H9 (cell line): ENCODE measurements at regions not wholly inside any gene's neighbourhood (a gene's known extent, or its start where the extent isn't known, plus 50 kb on each side); places are given as distances from the start of the nearest gene placed in this dataset.

Source experiments
- DNase-seq: peaks from one replicate; pipeline ENCODE4 v3.0.0-alpha.2; 2017
- H2AFZ ChIP-seq: one replicate; pipeline ENCODE4 v1.6.1; 2013; ENCODE audit warnings: mild to moderate bottlenecking, low read length, control low read depth, moderate library complexity
- H2AK5ac ChIP-seq: 2 replicates; pipeline ENCODE4 v1.6.1; 2013; ENCODE audit warnings: low read length, control low read depth, mixed read lengths; ENCODE audit not compliant: insufficient read length
- H2BK120ac ChIP-seq: one replicate; pipeline ENCODE4 v1.6.1; 2013; ENCODE audit warnings: low read depth, mild to moderate bottlenecking, low read length, control low read depth, inconsistent platforms; ENCODE audit not compliant: poor library complexity, severe bottlenecking
- H2BK12ac ChIP-seq: 2 replicates; pipeline ENCODE4 v1.6.1; 2013; ENCODE audit warnings: low read length, control low read depth, mixed read lengths, low read depth; ENCODE audit not compliant: insufficient read length
- H2BK15ac ChIP-seq: 2 replicates; pipeline ENCODE4 v1.6.1; 2013; ENCODE audit warnings: low read depth, low read length, control low read depth
- H2BK20ac ChIP-seq: one replicate; pipeline ENCODE4 v1.6.1; 2013; ENCODE audit warnings: low read depth, mild to moderate bottlenecking, low read length, control low read depth, inconsistent platforms; ENCODE audit not compliant: poor library complexity, severe bottlenecking
- H2BK5ac ChIP-seq: 2 replicates; pipeline ENCODE4 v1.6.1; 2013; ENCODE audit warnings: low read length, control low read depth, mixed read lengths; ENCODE audit not compliant: insufficient read length
- H3K14ac ChIP-seq: 2 replicates; pipeline ENCODE4 v1.6.1; 2013; ENCODE audit warnings: low read length, control low read depth; ENCODE audit not compliant: insufficient read depth
- H3K18ac ChIP-seq: 2 replicates; pipeline ENCODE4 v1.6.1; 2013; ENCODE audit warnings: low read depth, mild to moderate bottlenecking, mixed read lengths, low read length, control low read depth; ENCODE audit not compliant: insufficient read length
- H3K23ac ChIP-seq: 2 replicates; pipeline ENCODE4 v1.6.1; 2013; ENCODE audit warnings: low read length, control low read depth, mixed read lengths, low read depth; ENCODE audit not compliant: insufficient read length
- H3K23me2 ChIP-seq: 2 replicates; pipeline ENCODE4 v1.6.1; 2013; ENCODE audit warnings: low read depth, mild to moderate bottlenecking, mixed read lengths, low read length, control low read depth; ENCODE audit not compliant: insufficient read length, poor library complexity, severe bottlenecking
- H3K27ac ChIP-seq: 2 replicates; pipeline ENCODE4 v1.5.1; 2013; ENCODE audit warnings: low read length, control low read depth, mixed read lengths, low read depth; ENCODE audit not compliant: insufficient read length
- H3K27me3 ChIP-seq: 2 replicates; pipeline ENCODE4 v1.6.1; 2013; ENCODE audit warnings: low read length, control low read depth, inconsistent platforms; ENCODE audit not compliant: insufficient read depth
- H3K4ac ChIP-seq: 2 replicates; pipeline ENCODE4 v1.6.1; 2013; ENCODE audit warnings: low read depth, mild to moderate bottlenecking, control low read depth, inconsistent platforms, low read length, moderate library complexity
- H3K4me1 ChIP-seq: 2 replicates; pipeline ENCODE4 v1.6.1; 2013; ENCODE audit warnings: low read length, control low read depth, inconsistent platforms; ENCODE audit not compliant: insufficient read depth
- H3K4me2 ChIP-seq: 2 replicates; pipeline ENCODE4 v1.6.1; 2013; ENCODE audit warnings: low read length, control low read depth, mixed read lengths; ENCODE audit not compliant: insufficient read length, insufficient read depth
- H3K56ac ChIP-seq: 2 replicates; pipeline ENCODE4 v1.6.1; 2013; ENCODE audit warnings: low read depth, mild to moderate bottlenecking, mixed read lengths, low read length, control low read depth; ENCODE audit not compliant: insufficient read length
- H3K79me1 ChIP-seq: 2 replicates; pipeline ENCODE4 v1.6.1; 2013; ENCODE audit warnings: low read depth, mild to moderate bottlenecking, moderate library complexity, low read length, control low read depth, inconsistent platforms; ENCODE audit not compliant: insufficient read depth, poor library complexity, severe bottlenecking
- H3K79me2 ChIP-seq: 2 replicates; pipeline ENCODE4 v1.6.1; 2013; ENCODE audit warnings: low read length, control low read depth, inconsistent platforms; ENCODE audit not compliant: insufficient read depth
- H3K9ac ChIP-seq: 2 replicates; pipeline ENCODE4 v1.6.1; 2013; ENCODE audit warnings: low read length, control low read depth, mixed read lengths; ENCODE audit not compliant: insufficient read length; ENCODE audit errors: extremely low read depth
- H3K9me3 ChIP-seq: one replicate; pipeline ENCODE4 v1.6.1; 2013; ENCODE audit warnings: low read depth, low read length, inconsistent platforms; ENCODE audit not compliant: control insufficient read depth
- H3T11ph ChIP-seq: one replicate; pipeline ENCODE4 v1.6.1; 2013; ENCODE audit warnings: mild to moderate bottlenecking, low read length, control low read depth, inconsistent platforms
- H4K20me1 ChIP-seq: one replicate; pipeline ENCODE4 v1.6.1; 2013; ENCODE audit not compliant: control insufficient read depth, insufficient read length, insufficient read depth
- H4K5ac ChIP-seq: 2 replicates; pipeline ENCODE4 v1.6.1; 2013; ENCODE audit warnings: low read depth, mild to moderate bottlenecking, mixed read lengths, low read length, control low read depth; ENCODE audit not compliant: insufficient read length
- H4K8ac ChIP-seq: replicated peaks from 2 replicates; pipeline ENCODE4 v1.6.1; 2013; ENCODE audit warnings: low read length, control low read depth, mixed read lengths, low read depth; ENCODE audit not compliant: insufficient read length
- H4K91ac ChIP-seq: 2 replicates; pipeline ENCODE4 v1.6.1; 2013; ENCODE audit warnings: low read depth, mild to moderate bottlenecking, moderate library complexity, mixed read lengths, low read length, control low read depth; ENCODE audit not compliant: insufficient read length
- H3K27ac Mint-ChIP-seq, 3 experiments: 2 replicates in 2 of 3; 3 replicates in 1 of 3; pipeline ENCODE4 v1.8.0; 2020 to 2021; ENCODE audit warnings: mixed read lengths in 3 of 3, mild to moderate bottlenecking in 1 of 3, moderate library complexity in 1 of 3
- H3K27me3 Mint-ChIP-seq: 2 replicates; pipeline ENCODE4 v1.8.0; 2021; ENCODE audit warnings: low read depth, mild to moderate bottlenecking, moderate library complexity, mixed read lengths
- H3K36me3 Mint-ChIP-seq, 3 experiments: 2 replicates in 2 of 3; 3 replicates in 1 of 3; pipeline ENCODE4 v1.8.0; 2020 to 2021; ENCODE audit warnings: low read depth in 3 of 3, mixed read lengths in 3 of 3; ENCODE audit not compliant: insufficient read depth in 1 of 3
- H3K4me1 Mint-ChIP-seq, 2 experiments: 2 replicates each; pipeline ENCODE4 v1.8.0; 2020; ENCODE audit warnings: mixed read lengths in 2 of 2
- H3K4me3 Mint-ChIP-seq, 2 experiments: 2 replicates in 1 of 2; 3 replicates in 1 of 2; pipeline ENCODE4 v1.8.0; 2020 to 2021; ENCODE audit warnings: mild to moderate bottlenecking in 2 of 2, mixed read lengths in 2 of 2, moderate library complexity in 1 of 2
- H3K9me3 Mint-ChIP-seq, 2 experiments: 2 replicates in 1 of 2; 3 replicates in 1 of 2; pipeline ENCODE4 v1.8.0; 2020; ENCODE audit warnings: mild to moderate bottlenecking in 2 of 2, mixed read lengths in 2 of 2, moderate library complexity in 1 of 2
- WGBS: extraction: QIAGEN DNeasy Blood & Tissue Kit; methylation state at CpG from one replicate; pipeline ENCODE4 v1.1.7; 2013; ENCODE audit warnings: missing lambda C conversion rate, low lambda C conversion rate, mixed read lengths; ENCODE audit not compliant: insufficient read length; ENCODE audit errors: extremely low coverage; 5-methylcytosine and 5-hydroxymethylcytosine counted together
- TF ChIP-seq, protein P1 (sequence below): fragments of 200-600 bp; sonication (generic); conservative IDR thresholded peaks from 3 replicates; pipeline ENCODE4 v1.8.0; 2021; ENCODE audit warnings: antibody characterized with exemption, mild to moderate bottlenecking

GRCh38 chr20:62547364-62547763 lies 71.6 kb upstream of the GATA5 start:
- H3K9me3 Mint-ChIP-seq, result peaks cover 3 to 5% of the 10 kb centered on the region in 2 experiments; a peak in 4 of 5 replicates
- peaks cover 6 to 10% of the 10 kb centered on the region in 2 experiments for H3K4me1 Mint-ChIP-seq
- Histone ChIP-seq H3K27me3 (peaks cover 7% of the 10 kb centered on the region; the same call in 1 of the 2 replicates), H3K56ac (no peak overlapping the region), H2BK15ac (no peak overlapping the region), H3K9me3 (no peaks in the 10 kb centered on the region), H3K4ac (no peak overlapping the region), H4K91ac (no peak overlapping the region), H4K8ac (no peak overlapping the region), H2BK120ac (no peak overlapping the region), H2AK5ac (no peak overlapping the region), H3K23me2 (peaks cover 5% of the 10 kb centered on the region), H3K4me2 (no peak overlapping the region), H4K5ac (no peak overlapping the region), H3K79me1 (no peaks in the 10 kb centered on the region), H3K23ac (no peak overlapping the region), H3T11ph (no peak overlapping the region), H3K14ac (no peak overlapping the region; the same call in 1 of the 2 replicates), H2BK5ac (no peak overlapping the region), H3K27ac (no peak overlapping the region), H3K4me1 (no peaks in the 10 kb centered on the region; the same call in 1 of the 2 replicates), H2BK20ac (no peak overlapping the region), H2AFZ (no peak overlapping the region), H3K18ac (no peak overlapping the region), H3K79me2 (no peaks in the 10 kb centered on the region), H4K20me1 (no peaks in the 10 kb centered on the region), H2BK12ac (no peak overlapping the region), H3K9ac (no peak overlapping the region)
- H3K27me3 Mint-ChIP-seq, result peaks cover 44% of the 10 kb centered on the region
- peaks cover 0 to 5% (median 0%) of the 10 kb centered on the region in 3 experiments; a peak in 1 of 7 replicates for H3K36me3 Mint-ChIP-seq
- no peak for DNase-seq
- no CpG with 5 or more reads among the region's 14 CpGs for WGBS
- H3K4me3 Mint-ChIP-seq, result no peak overlapping the region
- TF ChIP-seq, protein P1, sequence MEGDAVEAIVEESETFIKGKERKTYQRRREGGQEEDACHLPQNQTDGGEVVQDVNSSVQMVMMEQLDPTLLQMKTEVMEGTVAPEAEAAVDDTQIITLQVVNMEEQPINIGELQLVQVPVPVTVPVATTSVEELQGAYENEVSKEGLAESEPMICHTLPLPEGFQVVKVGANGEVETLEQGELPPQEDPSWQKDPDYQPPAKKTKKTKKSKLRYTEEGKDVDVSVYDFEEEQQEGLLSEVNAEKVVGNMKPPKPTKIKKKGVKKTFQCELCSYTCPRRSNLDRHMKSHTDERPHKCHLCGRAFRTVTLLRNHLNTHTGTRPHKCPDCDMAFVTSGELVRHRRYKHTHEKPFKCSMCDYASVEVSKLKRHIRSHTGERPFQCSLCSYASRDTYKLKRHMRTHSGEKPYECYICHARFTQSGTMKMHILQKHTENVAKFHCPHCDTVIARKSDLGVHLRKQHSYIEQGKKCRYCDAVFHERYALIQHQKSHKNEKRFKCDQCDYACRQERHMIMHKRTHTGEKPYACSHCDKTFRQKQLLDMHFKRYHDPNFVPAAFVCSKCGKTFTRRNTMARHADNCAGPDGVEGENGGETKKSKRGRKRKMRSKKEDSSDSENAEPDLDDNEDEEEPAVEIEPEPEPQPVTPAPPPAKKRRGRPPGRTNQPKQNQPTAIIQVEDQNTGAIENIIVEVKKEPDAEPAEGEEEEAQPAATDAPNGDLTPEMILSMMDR, result no peak
- H3K27ac Mint-ChIP-seq, result no peak overlapping the region
